Activated T-cell treated with anti-CD3 and anti-CD28 coated beads, Interleukin-2, amount 50 U/mL, for 72 hours (primary cell): ENCODE measurements at regions not wholly inside any gene's neighbourhood (a gene's known extent, or its start where the extent isn't known, plus 50 kb on each side); places are given as distances from the start of the nearest gene placed in this dataset.
A peak's percentile ranks its signal among the peaks of the same experiment; 100 is the strongest.

ENCODE experiments used
- ATAC-seq, 2 donors: fragments of 150-1000 bp; cut with Tn5 transposase; replicated peaks in 1 of 2; 2 replicates each; pipeline ENCODE4 v1.10.0; 2021; ENCODE audit warnings: moderate library complexity in 2 of 2, mild to moderate bottlenecking in 1 of 2
- DNase-seq, 2 donors: peaks; one replicate each; pipeline ENCODE4 v3.0.0; 2021 to 2022; ENCODE audit warnings: mixed read lengths in 1 of 2
- H3K27ac Mint-ChIP-seq: one replicate; pipeline ENCODE4 v1.8.0; 2022; ENCODE audit warnings: mild to moderate bottlenecking, moderate library complexity, mixed read lengths
- H3K27me3 Mint-ChIP-seq: one replicate; pipeline ENCODE4 v1.8.0; 2022; ENCODE audit warnings: low read depth, mixed read lengths
- H3K36me3 Mint-ChIP-seq, 2 donors: one replicate each; pipeline ENCODE4 v1.8.0; 2022; ENCODE audit warnings: mixed read lengths in 2 of 2, mild to moderate bottlenecking in 1 of 2; ENCODE audit not compliant: insufficient read depth in 2 of 2
- H3K4me1 Mint-ChIP-seq: one replicate; pipeline ENCODE4 v1.8.0; 2022; ENCODE audit warnings: low read depth, mixed read lengths
- H3K4me3 Mint-ChIP-seq, 2 donors: one replicate each; pipeline ENCODE4 v1.8.0; 2022; ENCODE audit warnings: mild to moderate bottlenecking in 2 of 2, mixed read lengths in 2 of 2, moderate library complexity in 2 of 2
- H3K9me3 Mint-ChIP-seq, 2 donors: one replicate each; pipeline ENCODE4 v1.8.0; 2022; ENCODE audit warnings: mixed read lengths in 2 of 2

- peak; percentile 62 to 71 for ATAC-seq
- Mint-ChIP-seq H3K9me3 (peaks cover 1 to 2% of the 10 kb centered on the region in 2 donors), H3K36me3 (no peaks in the 10 kb centered on the region), H3K4me3 (peak overlapping the region; percentile 78 to 93), H3K4me1 (peaks cover 95% of the 10 kb centered on the region), H3K27ac (peak overlapping the region; percentile 99), H3K27me3 (no peaks in the 10 kb centered on the region)
- peak; percentile 70 to 72 for DNase-seq
Measured at GRCh38 chr15:38670128-38671005, 105.8 kb upstream of the RASGRP1 start.

GRCh38 chr15:38671006-38671387, 106.4 kb upstream of the RASGRP1 start:
- no peaks in the 10 kb centered on the region for H3K36me3 Mint-ChIP-seq
- peaks cover 1 to 2% of the 10 kb centered on the region in 2 donors for H3K9me3 Mint-ChIP-seq
- peak overlapping the region; percentile 78 to 93 for H3K4me3 Mint-ChIP-seq
- H3K27ac Mint-ChIP-seq = peak overlapping the region; percentile 99
- no peaks in the 10 kb centered on the region for H3K27me3 Mint-ChIP-seq
- no peak for DNase-seq
- no peak for ATAC-seq
- peaks cover 88% of the 10 kb centered on the region for H3K4me1 Mint-ChIP-seq

- DNase-seq (peak; percentile 63 to 66), ATAC-seq (peak; percentile 62 to 68)
- H3K36me3 Mint-ChIP-seq = no peaks in the 10 kb centered on the region
- peak overlapping the region; percentile 99 for H3K27ac Mint-ChIP-seq
- peaks cover 1 to 2% of the 10 kb centered on the region in 2 donors for H3K9me3 Mint-ChIP-seq
- H3K4me3 Mint-ChIP-seq = peak overlapping the region; percentile 78 to 93
- H3K4me1 Mint-ChIP-seq = peaks cover 81% of the 10 kb centered on the region
- no peaks in the 10 kb centered on the region for H3K27me3 Mint-ChIP-seq
Measured at GRCh38 chr15:38671675-38672254, 107.2 kb upstream of the RASGRP1 start.

GRCh38 chr15:38672273-38672672, 107.7 kb upstream of the RASGRP1 start:
- peak; percentile 10 to 20 for ATAC-seq
- no peak for DNase-seq
- H3K27me3 Mint-ChIP-seq = no peaks in the 10 kb centered on the region

GRCh38 chr15:38672814-38673670, 108.4 kb upstream of the RASGRP1 start:
- ATAC-seq = peak in 1 of 2 donors; percentile 14

More at GRCh38 chr15:38672273-38672672, 107.7 kb upstream of the RASGRP1 start:
- peaks cover 0 to under 1% of the 10 kb centered on the region in 2 donors for H3K36me3 Mint-ChIP-seq
- peak overlapping the region; percentile 78 to 93 for H3K4me3 Mint-ChIP-seq
- peak overlapping the region; percentile 99 for H3K27ac Mint-ChIP-seq
- H3K4me1 Mint-ChIP-seq = peaks cover 76% of the 10 kb centered on the region
- peaks cover 1 to 2% of the 10 kb centered on the region in 2 donors for H3K9me3 Mint-ChIP-seq

GRCh38 chr15:38674448-38674847, 109.8 kb upstream of the RASGRP1 start:
- Mint-ChIP-seq H3K27me3 (no peaks in the 10 kb centered on the region), H3K36me3 (peaks cover 3 to 7% of the 10 kb centered on the region in 2 donors), H3K4me1 (peaks cover 67% of the 10 kb centered on the region), H3K27ac (peak overlapping the region; percentile 15), H3K4me3 (peak overlapping the region; percentile 2 to 43), H3K9me3 (peaks cover 2 to 3% of the 10 kb centered on the region in 2 donors)
- ATAC-seq (no peak), DNase-seq (no peak)

More at GRCh38 chr15:38672814-38673670, 108.4 kb upstream of the RASGRP1 start:
- Mint-ChIP-seq H3K4me1 (peaks cover 74% of the 10 kb centered on the region), H3K27ac (peak overlapping the region; percentile 99), H3K27me3 (no peaks in the 10 kb centered on the region), H3K36me3 (peaks cover 3 to 5% of the 10 kb centered on the region in 2 donors), H3K4me3 (peak overlapping the region; percentile 78 to 93), H3K9me3 (peaks cover 2 to 3% of the 10 kb centered on the region in 2 donors)
- DNase-seq = no peak

GRCh38 chr15:38678281-38678680, 113.7 kb upstream of the RASGRP1 start:
- ATAC-seq = no peak
- no peaks in the 10 kb centered on the region for H3K27me3 Mint-ChIP-seq
- peaks cover 0 to 2% of the 10 kb centered on the region in 2 donors for H3K9me3 Mint-ChIP-seq
- DNase-seq = no peak
- H3K4me3 Mint-ChIP-seq = no peak overlapping the region
- H3K27ac Mint-ChIP-seq = no peak overlapping the region
- peaks cover 3 to 7% of the 10 kb centered on the region in 2 donors for H3K36me3 Mint-ChIP-seq
- H3K4me1 Mint-ChIP-seq = peaks cover 54% of the 10 kb centered on the region

GRCh38 chr15:38680775-38681174, 116.2 kb upstream of the RASGRP1 start:
- ATAC-seq (peak in 1 of 2 donors; percentile 68), DNase-seq (no peak)
- Mint-ChIP-seq H3K9me3 (peaks cover 0 to 2% of the 10 kb centered on the region in 2 donors), H3K4me1 (peaks cover 61% of the 10 kb centered on the region), H3K36me3 (peaks cover 5 to 7% of the 10 kb centered on the region in 2 donors), H3K27ac (peak overlapping the region; percentile 54), H3K4me3 (no peak overlapping the region), H3K27me3 (no peaks in the 10 kb centered on the region)

GRCh38 chr15:38682363-38682762, 117.7 kb upstream of the RASGRP1 start:
- Mint-ChIP-seq H3K9me3 (peaks cover 0 to 2% of the 10 kb centered on the region in 2 donors), H3K4me3 (no peak overlapping the region), H3K4me1 (peaks cover 77% of the 10 kb centered on the region), H3K27ac (no peak overlapping the region), H3K36me3 (peaks cover 5 to 6% of the 10 kb centered on the region in 2 donors), H3K27me3 (no peaks in the 10 kb centered on the region)
- no peak for DNase-seq
- ATAC-seq = no peak

- ATAC-seq (no peak), DNase-seq (no peak)
- Mint-ChIP-seq H3K4me1 (peaks cover 77% of the 10 kb centered on the region), H3K27me3 (no peaks in the 10 kb centered on the region), H3K9me3 (no peaks in the 10 kb centered on the region), H3K4me3 (no peak overlapping the region), H3K36me3 (peaks cover 2 to 3% of the 10 kb centered on the region in 2 donors), H3K27ac (peak overlapping the region; percentile 99)
Measured at GRCh38 chr15:38682861-38683260, 118.2 kb upstream of the RASGRP1 start.

- H3K4me3 Mint-ChIP-seq = peak overlapping the region; percentile 53 to 77
- peaks cover 78% of the 10 kb centered on the region for H3K4me1 Mint-ChIP-seq
- no peaks in the 10 kb centered on the region for H3K27me3 Mint-ChIP-seq
- H3K27ac Mint-ChIP-seq = peak overlapping the region; percentile 99
- peak; percentile 73 to 74 for DNase-seq
- ATAC-seq = peak; percentile 67
- no peaks in the 10 kb centered on the region for H3K9me3 Mint-ChIP-seq
- peaks cover 0 to 2% of the 10 kb centered on the region in 2 donors for H3K36me3 Mint-ChIP-seq
Measured at GRCh38 chr15:38683382-38684242, 119.0 kb upstream of the RASGRP1 start.
